ENCODE measurements at regions not wholly inside any gene's neighbourhood (a gene's known extent, or its start where the extent isn't known, plus 50 kb on each side); places are given as distances from the start of the nearest gene placed in this dataset.

DNA sequence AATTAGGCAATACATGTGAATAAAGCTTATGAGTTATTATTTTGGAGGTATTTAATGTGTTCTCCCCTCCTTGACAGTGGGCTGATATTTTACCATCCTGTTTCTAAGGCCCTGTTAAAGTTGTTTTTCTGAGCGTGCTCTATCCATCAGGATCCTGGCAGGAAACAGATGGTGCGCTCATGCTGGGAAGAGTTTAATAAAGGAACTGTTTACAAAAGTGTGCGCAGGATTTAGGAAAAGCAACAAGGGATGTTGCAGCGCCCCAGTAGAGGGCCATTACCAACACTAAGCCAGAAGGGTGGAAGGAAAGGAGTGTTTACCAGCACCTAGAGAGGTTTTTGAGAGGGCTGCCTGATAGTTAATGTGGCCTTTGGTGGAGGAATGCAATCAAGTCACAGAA is 374.5 kb downstream of the KCNRG start:
- POLR2A ChIA-PET = interaction anchor here (0.6 to 1.9 kb wide), 2 partner anchors 24 to 57 kb away, joined by 3 to 9 read pairs; no protein-coding TSS in a partner anchor
- CTCF ChIA-PET = no interaction called here
- no TSS peak for BruUV-seq (replicated peaks)
- intact Hi-C loops (cut with micrococcal nuclease) = no loop called here
- H3K36me3 Mint-ChIP-seq (ENCODE audit: insufficient read depth, unreplicated experiment) = no peaks in the 10 kb centered on the region
- H3K27me3 Mint-ChIP-seq (ENCODE audit: insufficient read depth, unreplicated experiment) = no peaks in the 10 kb centered on the region
- no peak overlapping the region for H3K4me3 Mint-ChIP-seq (ENCODE audit: unreplicated experiment)
- H3K4me1 Mint-ChIP-seq (ENCODE audit: insufficient read depth, unreplicated experiment) = peaks cover 6% of the 10 kb centered on the region
- no peaks in the 10 kb centered on the region for H3K9me3 Mint-ChIP-seq (ENCODE audit: unreplicated experiment)
- no peak for DNase-seq (ENCODE audit: unreplicated experiment)
- TF ChIP-seq, protein P1, sequence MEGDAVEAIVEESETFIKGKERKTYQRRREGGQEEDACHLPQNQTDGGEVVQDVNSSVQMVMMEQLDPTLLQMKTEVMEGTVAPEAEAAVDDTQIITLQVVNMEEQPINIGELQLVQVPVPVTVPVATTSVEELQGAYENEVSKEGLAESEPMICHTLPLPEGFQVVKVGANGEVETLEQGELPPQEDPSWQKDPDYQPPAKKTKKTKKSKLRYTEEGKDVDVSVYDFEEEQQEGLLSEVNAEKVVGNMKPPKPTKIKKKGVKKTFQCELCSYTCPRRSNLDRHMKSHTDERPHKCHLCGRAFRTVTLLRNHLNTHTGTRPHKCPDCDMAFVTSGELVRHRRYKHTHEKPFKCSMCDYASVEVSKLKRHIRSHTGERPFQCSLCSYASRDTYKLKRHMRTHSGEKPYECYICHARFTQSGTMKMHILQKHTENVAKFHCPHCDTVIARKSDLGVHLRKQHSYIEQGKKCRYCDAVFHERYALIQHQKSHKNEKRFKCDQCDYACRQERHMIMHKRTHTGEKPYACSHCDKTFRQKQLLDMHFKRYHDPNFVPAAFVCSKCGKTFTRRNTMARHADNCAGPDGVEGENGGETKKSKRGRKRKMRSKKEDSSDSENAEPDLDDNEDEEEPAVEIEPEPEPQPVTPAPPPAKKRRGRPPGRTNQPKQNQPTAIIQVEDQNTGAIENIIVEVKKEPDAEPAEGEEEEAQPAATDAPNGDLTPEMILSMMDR (IDR thresholded peaks at IDR 0.05; ENCODE audit: unreplicated experiment) = no peak
- H3K27ac Mint-ChIP-seq (ENCODE audit: low read depth, unreplicated experiment) = no peak overlapping the region

DNA sequence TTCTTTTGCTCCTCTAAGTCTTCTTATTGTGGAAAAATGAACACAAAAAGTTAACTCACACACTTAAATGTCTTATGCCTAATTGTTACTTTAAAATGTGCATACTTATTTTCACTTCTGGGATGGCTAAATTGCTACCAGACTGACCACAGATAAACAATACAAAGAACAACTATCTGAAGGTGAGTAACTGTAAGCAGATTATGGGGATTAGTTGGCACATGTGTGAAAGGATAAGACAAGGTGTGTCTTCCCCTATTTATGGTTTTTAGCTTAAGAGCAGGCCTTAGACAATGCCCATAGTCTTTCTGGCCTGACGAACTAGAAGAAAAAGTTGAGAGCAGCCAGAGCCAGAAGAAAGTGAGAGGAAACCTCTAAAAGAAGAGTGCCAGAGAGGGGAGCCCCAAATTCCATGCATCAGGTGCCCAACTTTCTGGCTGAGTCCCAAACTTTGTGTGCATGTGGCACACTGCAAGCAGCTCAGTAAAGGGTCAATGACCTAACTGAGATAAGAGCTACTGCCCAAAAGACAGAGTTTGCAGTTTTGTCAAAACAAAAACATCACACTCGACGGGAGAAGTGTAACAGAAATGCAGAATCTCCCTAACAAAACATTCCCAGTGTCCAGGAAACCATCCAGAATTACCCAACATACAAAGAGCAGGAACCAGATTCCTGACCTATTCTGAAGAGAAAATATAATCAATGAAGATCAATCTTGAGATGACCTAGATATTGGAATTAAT is 375.4 kb downstream of the KCNRG start:
- DNase-seq (ENCODE audit: unreplicated experiment) = no peak
- BruUV-seq (replicated peaks) = no TSS peak
- no peak overlapping the region for H3K4me3 Mint-ChIP-seq (ENCODE audit: unreplicated experiment)
- H3K36me3 Mint-ChIP-seq (ENCODE audit: insufficient read depth, unreplicated experiment) = no peaks in the 10 kb centered on the region
- H3K4me1 Mint-ChIP-seq (ENCODE audit: insufficient read depth, unreplicated experiment) = peaks cover 6% of the 10 kb centered on the region
- intact Hi-C loops (cut with micrococcal nuclease) = no loop called here
- TF ChIP-seq, protein P1 (IDR thresholded peaks at IDR 0.05; ENCODE audit: unreplicated experiment) = no peak
- no peak overlapping the region for H3K27ac Mint-ChIP-seq (ENCODE audit: low read depth, unreplicated experiment)
- no peaks in the 10 kb centered on the region for H3K9me3 Mint-ChIP-seq (ENCODE audit: unreplicated experiment)
- H3K27me3 Mint-ChIP-seq (ENCODE audit: insufficient read depth, unreplicated experiment) = no peaks in the 10 kb centered on the region
- ChIA-PET POLR2A (no interaction called here), CTCF (no interaction called here)

DNA sequence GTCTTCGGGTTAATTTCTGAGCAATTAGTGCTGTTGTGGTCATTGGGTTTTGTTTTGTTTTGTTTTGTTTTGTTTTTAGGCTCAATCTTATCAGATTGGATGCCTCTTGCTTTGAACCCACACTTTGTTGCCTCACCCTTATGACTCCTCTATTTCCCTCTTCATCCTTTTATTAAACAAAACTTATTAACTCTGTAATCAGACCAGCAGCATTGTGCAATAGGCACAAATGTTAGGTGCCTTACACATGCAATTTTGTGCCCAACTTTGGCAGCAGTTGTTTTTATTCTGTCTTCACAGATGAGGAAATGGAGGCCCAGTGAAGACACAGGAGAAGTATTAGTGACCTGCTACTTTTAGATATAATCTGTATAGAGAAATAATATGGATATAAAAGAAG is 377.7 kb downstream of the KCNRG start:
- DNase-seq (ENCODE audit: unreplicated experiment) = no peak
- H3K36me3 Mint-ChIP-seq (ENCODE audit: insufficient read depth, unreplicated experiment) = no peaks in the 10 kb centered on the region
- POLR2A ChIA-PET = interaction anchor here (0.6 to 1.2 kb wide), 2 partner anchors 11 to 206 kb away, joined by 3 to 4 read pairs (median 3); no protein-coding TSS in a partner anchor
- H3K4me3 Mint-ChIP-seq (ENCODE audit: unreplicated experiment) = no peak overlapping the region
- no peaks in the 10 kb centered on the region for H3K27me3 Mint-ChIP-seq (ENCODE audit: insufficient read depth, unreplicated experiment)
- CTCF ChIA-PET = interaction anchor here (0.6 kb wide), 1 partner anchor 307 kb away, joined by 3 read pairs; no protein-coding TSS in a partner anchor
- H3K4me1 Mint-ChIP-seq (ENCODE audit: insufficient read depth, unreplicated experiment) = peaks cover 6% of the 10 kb centered on the region
- TF ChIP-seq, protein P1 (IDR thresholded peaks at IDR 0.05; ENCODE audit: unreplicated experiment) = no peak
- no peaks in the 10 kb centered on the region for H3K9me3 Mint-ChIP-seq (ENCODE audit: unreplicated experiment)
- intact Hi-C loops (cut with micrococcal nuclease) = no loop called here
- BruUV-seq (replicated peaks) = no TSS peak
- no peak overlapping the region for H3K27ac Mint-ChIP-seq (ENCODE audit: low read depth, unreplicated experiment)

DNA sequence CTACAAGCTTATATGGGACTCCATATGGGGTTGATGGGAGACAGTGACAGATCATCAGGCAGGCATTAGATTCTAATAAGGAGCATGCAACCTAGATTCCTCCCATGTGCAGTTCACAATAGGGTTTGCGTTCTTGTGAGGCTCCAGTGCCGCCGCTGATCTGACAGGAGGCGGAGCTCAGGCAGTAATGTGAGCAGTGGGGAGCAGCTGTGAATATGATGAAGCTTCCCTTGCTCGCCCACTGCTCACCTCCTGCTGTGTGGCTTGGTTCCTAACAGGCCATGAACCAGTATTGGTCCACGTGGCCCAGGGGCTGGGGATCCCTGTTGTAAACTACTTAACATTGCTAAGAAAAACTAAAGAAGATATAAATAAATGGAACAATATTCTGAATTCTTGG is 378.4 kb downstream of the KCNRG start:
- CTCF ChIA-PET = interaction anchor here (0.6 kb wide), 1 partner anchor 308 kb away, joined by 3 read pairs; no protein-coding TSS in a partner anchor
- no peaks in the 10 kb centered on the region for H3K27me3 Mint-ChIP-seq (ENCODE audit: insufficient read depth, unreplicated experiment)
- H3K9me3 Mint-ChIP-seq (ENCODE audit: unreplicated experiment) = no peaks in the 10 kb centered on the region
- no TSS peak for BruUV-seq (replicated peaks)
- DNase-seq (ENCODE audit: unreplicated experiment) = no peak
- no peaks in the 10 kb centered on the region for H3K36me3 Mint-ChIP-seq (ENCODE audit: insufficient read depth, unreplicated experiment)
- no peak overlapping the region for H3K4me3 Mint-ChIP-seq (ENCODE audit: unreplicated experiment)
- H3K4me1 Mint-ChIP-seq (ENCODE audit: insufficient read depth, unreplicated experiment) = peaks cover 6% of the 10 kb centered on the region
- intact Hi-C loops (cut with micrococcal nuclease) = no loop called here
- H3K27ac Mint-ChIP-seq (ENCODE audit: low read depth, unreplicated experiment) = no peak overlapping the region
- POLR2A ChIA-PET = interaction anchor here (0.6 to 1.0 kb wide), 2 partner anchors 12 to 207 kb away, joined by 3 to 4 read pairs; no protein-coding TSS in a partner anchor
- TF ChIP-seq, protein P1 (IDR thresholded peaks at IDR 0.05; ENCODE audit: unreplicated experiment) = no peak
